ENCODE measurements at regions not wholly inside any gene's neighbourhood (a gene's known extent, or its start where the extent isn't known, plus 50 kb on each side); places are given as distances from the start of the nearest gene placed in this dataset.

DNA sequence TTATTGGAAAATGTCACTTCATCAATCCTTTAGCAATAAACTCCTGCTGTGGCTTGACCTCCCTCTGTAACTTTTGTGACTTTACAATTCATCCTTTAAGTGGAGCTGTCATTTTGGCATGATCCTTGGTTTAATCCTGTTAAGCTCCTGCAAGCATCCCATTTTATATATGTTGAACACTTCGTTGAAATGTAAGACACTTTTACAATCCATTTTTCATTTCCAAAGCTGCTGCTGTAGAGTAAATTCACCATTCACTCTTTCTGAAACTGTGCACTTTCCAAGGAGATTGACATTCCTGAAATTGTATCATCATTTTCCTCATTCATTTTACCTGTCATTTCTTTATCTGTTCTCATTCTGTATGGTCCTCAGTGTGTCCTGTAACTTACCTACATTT lies 1003.2 kb upstream of the GOT2 start:
- H3K9me2 ChIP-seq (replicated peaks; ENCODE audit: insufficient read depth, low read length), result no peaks in the 10 kb centered on the region
- no peak overlapping the region for H3K27ac ChIP-seq (ENCODE audit: low read depth, low read length)
- no peaks in the 10 kb centered on the region for H4K20me1 ChIP-seq (ENCODE audit: low read depth, low read length)
- no peak for TF ChIP-seq EZH2phosphoT487 (conservative IDR thresholded peaks at IDR 0.05; ENCODE audit: low read length)
- TF ChIP-seq, protein P1, sequence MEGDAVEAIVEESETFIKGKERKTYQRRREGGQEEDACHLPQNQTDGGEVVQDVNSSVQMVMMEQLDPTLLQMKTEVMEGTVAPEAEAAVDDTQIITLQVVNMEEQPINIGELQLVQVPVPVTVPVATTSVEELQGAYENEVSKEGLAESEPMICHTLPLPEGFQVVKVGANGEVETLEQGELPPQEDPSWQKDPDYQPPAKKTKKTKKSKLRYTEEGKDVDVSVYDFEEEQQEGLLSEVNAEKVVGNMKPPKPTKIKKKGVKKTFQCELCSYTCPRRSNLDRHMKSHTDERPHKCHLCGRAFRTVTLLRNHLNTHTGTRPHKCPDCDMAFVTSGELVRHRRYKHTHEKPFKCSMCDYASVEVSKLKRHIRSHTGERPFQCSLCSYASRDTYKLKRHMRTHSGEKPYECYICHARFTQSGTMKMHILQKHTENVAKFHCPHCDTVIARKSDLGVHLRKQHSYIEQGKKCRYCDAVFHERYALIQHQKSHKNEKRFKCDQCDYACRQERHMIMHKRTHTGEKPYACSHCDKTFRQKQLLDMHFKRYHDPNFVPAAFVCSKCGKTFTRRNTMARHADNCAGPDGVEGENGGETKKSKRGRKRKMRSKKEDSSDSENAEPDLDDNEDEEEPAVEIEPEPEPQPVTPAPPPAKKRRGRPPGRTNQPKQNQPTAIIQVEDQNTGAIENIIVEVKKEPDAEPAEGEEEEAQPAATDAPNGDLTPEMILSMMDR (IDR thresholded peaks at IDR 0.05; ENCODE audit: insufficient read depth, low read length, poor library complexity, severe bottlenecking), result no peak
- H3K9ac ChIP-seq (ENCODE audit: low read length), result no peak overlapping the region
- H3K9me3 ChIP-seq (ENCODE audit: insufficient read depth, low read length), result no peaks in the 10 kb centered on the region
- H3K4me3 ChIP-seq (ENCODE audit: insufficient read depth, low read length, poor library complexity, severe bottlenecking), result no peak overlapping the region
- no peaks in the 10 kb centered on the region for H3K36me3 ChIP-seq (ENCODE audit: low read length)
- H2AFZ ChIP-seq (ENCODE audit: low read depth, low read length, severe bottlenecking), result no peak overlapping the region
- H3K27me3 ChIP-seq (ENCODE audit: low read length), result no peaks in the 10 kb centered on the region
- H3K79me2 ChIP-seq (ENCODE audit: insufficient read depth, low read length), result no peaks in the 10 kb centered on the region
- no peak overlapping the region for H3K4me2 ChIP-seq (ENCODE audit: low read depth, low read length, poor library complexity, severe bottlenecking)
- no peaks in the 10 kb centered on the region for H3F3A ChIP-seq (ENCODE audit: insufficient read depth)

DNA sequence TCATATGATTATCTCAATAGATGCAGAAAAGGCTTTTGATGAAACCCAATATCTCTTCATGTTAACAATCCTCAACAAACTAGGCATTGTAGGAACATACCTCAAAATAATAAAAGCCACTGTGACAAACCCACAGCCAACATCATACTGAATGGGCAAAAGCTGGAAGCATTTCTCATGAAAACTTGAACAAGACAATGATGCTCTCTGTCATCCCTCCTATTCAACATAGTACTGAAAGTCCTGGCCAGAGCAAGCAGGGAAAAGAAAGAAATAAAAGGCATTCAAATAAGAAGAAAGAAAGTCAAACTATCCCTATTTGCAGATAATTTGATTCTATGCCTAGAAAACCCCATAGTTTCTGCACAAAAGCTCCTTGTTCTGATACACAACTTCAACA lies 999.2 kb upstream of the GOT2 start:
- no peak overlapping the region for H3K4me3 ChIP-seq (ENCODE audit: insufficient read depth, low read length, poor library complexity, severe bottlenecking)
- H3K9me3 ChIP-seq (ENCODE audit: insufficient read depth, low read length), result no peaks in the 10 kb centered on the region
- no peaks in the 10 kb centered on the region for H3K27me3 ChIP-seq (ENCODE audit: low read length)
- H3K79me2 ChIP-seq (ENCODE audit: insufficient read depth, low read length), result no peaks in the 10 kb centered on the region
- no peaks in the 10 kb centered on the region for H4K20me1 ChIP-seq (ENCODE audit: low read depth, low read length)
- H3K9ac ChIP-seq (ENCODE audit: low read length), result no peak overlapping the region
- H3K9me2 ChIP-seq (replicated peaks; ENCODE audit: insufficient read depth, low read length), result no peaks in the 10 kb centered on the region
- no peaks in the 10 kb centered on the region for H3F3A ChIP-seq (ENCODE audit: insufficient read depth)
- TF ChIP-seq, protein P1 (IDR thresholded peaks at IDR 0.05; ENCODE audit: insufficient read depth, low read length, poor library complexity, severe bottlenecking), result no peak
- TF ChIP-seq EZH2phosphoT487 (conservative IDR thresholded peaks at IDR 0.05; ENCODE audit: low read length), result no peak
- no peak overlapping the region for H2AFZ ChIP-seq (ENCODE audit: low read depth, low read length, severe bottlenecking)
- no peak overlapping the region for H3K4me2 ChIP-seq (ENCODE audit: low read depth, low read length, poor library complexity, severe bottlenecking)
- H3K27ac ChIP-seq (ENCODE audit: low read depth, low read length), result no peak overlapping the region
- no peaks in the 10 kb centered on the region for H3K36me3 ChIP-seq (ENCODE audit: low read length)

- Histone ChIP-seq H3K9ac (ENCODE audit: low read length) (no peak overlapping the region), H3F3A (ENCODE audit: insufficient read depth) (no peaks in the 10 kb centered on the region)
Observed at GRCh38 chr16:59729613-59730012, 995.5 kb upstream of the GOT2 start.

More at GRCh38 chr16:59729613-59730012, 995.5 kb upstream of the GOT2 start:
- Histone ChIP-seq H3K27me3 (ENCODE audit: low read length) (no peaks in the 10 kb centered on the region), H3K36me3 (ENCODE audit: low read length) (no peaks in the 10 kb centered on the region), H3K9me2 (replicated peaks; ENCODE audit: insufficient read depth, low read length) (no peaks in the 10 kb centered on the region), H3K79me2 (ENCODE audit: insufficient read depth, low read length) (no peaks in the 10 kb centered on the region), H3K9me3 (ENCODE audit: insufficient read depth, low read length) (no peaks in the 10 kb centered on the region), H3K4me3 (ENCODE audit: insufficient read depth, low read length, poor library complexity, severe bottlenecking) (no peak overlapping the region), H3K4me2 (ENCODE audit: low read depth, low read length, poor library complexity, severe bottlenecking) (no peak overlapping the region), H3K27ac (ENCODE audit: low read depth, low read length) (no peak overlapping the region), H2AFZ (ENCODE audit: low read depth, low read length, severe bottlenecking) (no peak overlapping the region), H4K20me1 (ENCODE audit: low read depth, low read length) (no peaks in the 10 kb centered on the region)
- TF ChIP-seq, protein P1 (IDR thresholded peaks at IDR 0.05; ENCODE audit: insufficient read depth, low read length, poor library complexity, severe bottlenecking), result no peak
- no peak for TF ChIP-seq EZH2phosphoT487 (conservative IDR thresholded peaks at IDR 0.05; ENCODE audit: low read length)

All from SU-DHL-6 (cell line).